ENCODE measurements at regions not wholly inside any gene's neighbourhood (a gene's known extent, or its start where the extent isn't known, plus 50 kb on each side); places are given as distances from the start of the nearest gene placed in this dataset.

DNA sequence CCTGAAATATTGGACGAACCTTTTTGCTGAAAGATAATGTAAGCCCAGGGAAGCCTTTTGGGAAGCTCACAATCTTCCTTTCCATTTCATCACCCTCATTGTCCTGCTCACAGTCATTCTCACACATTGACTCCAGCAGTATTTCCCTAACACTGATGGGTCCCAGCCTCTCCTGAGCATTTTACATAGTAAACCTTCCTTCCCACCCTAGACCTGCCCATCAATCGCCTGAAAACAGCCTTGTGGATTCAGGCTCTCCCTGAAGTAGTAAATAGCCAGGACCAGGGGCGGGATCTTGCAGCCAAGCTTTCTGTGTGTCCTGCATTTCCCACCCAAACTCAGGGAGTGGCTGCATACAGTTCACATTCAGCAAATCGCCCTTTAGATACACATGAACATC, 149.9 kb downstream of the CYRIA start:
- intact Hi-C loops (cut with DNase I, micrococcal nuclease) = loop anchor here in 1 of 2 donors (10.0 kb wide), 1 partner anchor 581 kb away; no protein-coding TSS in a partner anchor
- ATAC-seq (no peak), DNase-seq (no peak)

DNA sequence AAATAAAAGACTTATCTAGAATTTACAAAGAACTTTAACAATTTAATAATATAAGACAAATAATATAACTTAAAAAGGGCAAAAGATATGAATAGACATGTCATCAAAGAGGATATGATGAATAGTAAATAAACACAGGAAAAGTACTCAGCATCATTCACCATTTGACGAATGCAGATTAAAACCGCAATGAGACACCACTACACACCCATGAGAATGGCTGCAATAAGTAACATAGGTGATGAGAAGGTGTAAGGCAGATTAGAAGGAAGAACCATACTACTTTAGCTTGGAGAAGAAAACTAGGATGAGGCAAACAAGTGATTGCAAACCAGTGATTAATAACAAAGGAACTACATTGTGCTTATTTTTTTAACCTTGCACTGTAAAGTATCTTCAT, 152.0 kb downstream of the CYRIA start:
- DNase-seq = no peak
- no peak for ATAC-seq
- intact Hi-C loops (cut with DNase I, micrococcal nuclease) = loop anchor here in 1 of 2 donors (10.0 kb wide), 1 partner anchor 579 kb away; no protein-coding TSS in a partner anchor

DNA sequence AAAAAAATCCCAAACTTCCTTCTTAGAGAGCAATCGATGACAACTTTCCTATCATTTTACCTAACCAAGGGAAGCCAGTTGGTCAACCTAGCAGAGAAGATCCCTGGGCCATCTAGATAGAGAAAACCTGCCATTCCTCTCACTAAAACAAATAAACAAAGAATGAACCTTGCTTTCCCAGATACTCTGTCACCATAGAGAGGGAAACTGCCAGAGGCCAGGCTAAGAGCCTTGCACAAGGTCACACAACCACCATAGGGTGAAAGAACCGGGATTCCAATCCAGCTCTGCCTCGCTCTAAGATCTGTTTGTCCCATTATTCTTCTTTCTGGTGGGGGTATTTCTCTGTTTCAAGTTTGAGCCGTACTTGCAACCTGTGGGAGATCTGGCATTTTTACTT, 154.6 kb downstream of the CYRIA start:
- no peak for ATAC-seq
- intact Hi-C loops (cut with DNase I, micrococcal nuclease) = loop anchor here in 1 of 2 donors (10.0 kb wide), 1 partner anchor 576 kb away; no protein-coding TSS in a partner anchor

GRCh38 chr2:16509042-16509441, 156.6 kb downstream of the CYRIA start:
- intact Hi-C loops (cut with DNase I, micrococcal nuclease) = loop anchor here in 1 of 2 donors (5.0 kb wide), 1 partner anchor 872 kb away; no protein-coding TSS in a partner anchor
- ATAC-seq = no peak
- no peak for DNase-seq

More for the DNA sequence above, 154.6 kb downstream of the CYRIA start:
- no peak for DNase-seq

DNA sequence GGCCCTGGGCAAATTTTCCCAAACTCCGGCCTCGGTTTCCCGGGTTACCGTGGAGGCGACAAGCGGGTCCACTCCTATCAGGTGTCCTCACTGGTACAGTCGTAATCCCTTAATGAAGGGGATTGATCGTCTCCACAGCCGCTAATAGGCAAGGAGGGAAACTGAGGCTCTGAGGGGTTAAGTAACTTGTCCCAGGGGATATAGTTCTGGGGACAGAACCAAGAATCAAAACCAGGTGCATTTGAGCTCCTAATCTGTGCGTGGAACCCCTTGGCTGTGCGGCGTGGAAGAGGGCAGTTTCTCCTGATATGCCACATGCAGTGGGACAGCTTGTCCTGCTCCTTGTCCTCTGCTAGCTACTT, 157.2 kb downstream of the CYRIA start:
- DNase-seq = no peak
- intact Hi-C loops (cut with DNase I, micrococcal nuclease) = loop anchor here in 1 of 2 donors (5.0 kb wide), 1 partner anchor 871 kb away; no protein-coding TSS in a partner anchor
- no peak for ATAC-seq

- ATAC-seq = peak; percentile 98
- intact Hi-C loops (cut with DNase I, micrococcal nuclease) = loop anchor here in 1 of 2 donors (5.0 kb wide), 1 partner anchor 871 kb away; no protein-coding TSS in a partner anchor
- DNase-seq = peak; percentile 27 to 55
Measured at GRCh38 chr2:16507655-16508489, 157.8 kb downstream of the CYRIA start.

GRCh38 chr2:16506366-16506765, 159.3 kb downstream of the CYRIA start:
- intact Hi-C loops (cut with DNase I, micrococcal nuclease) = loop anchor here in 1 of 2 donors (5.0 kb wide), 1 partner anchor 869 kb away; no protein-coding TSS in a partner anchor
- ATAC-seq = peak; percentile 46
- peak in 1 of 2 donors; percentile 7 for DNase-seq

DNA sequence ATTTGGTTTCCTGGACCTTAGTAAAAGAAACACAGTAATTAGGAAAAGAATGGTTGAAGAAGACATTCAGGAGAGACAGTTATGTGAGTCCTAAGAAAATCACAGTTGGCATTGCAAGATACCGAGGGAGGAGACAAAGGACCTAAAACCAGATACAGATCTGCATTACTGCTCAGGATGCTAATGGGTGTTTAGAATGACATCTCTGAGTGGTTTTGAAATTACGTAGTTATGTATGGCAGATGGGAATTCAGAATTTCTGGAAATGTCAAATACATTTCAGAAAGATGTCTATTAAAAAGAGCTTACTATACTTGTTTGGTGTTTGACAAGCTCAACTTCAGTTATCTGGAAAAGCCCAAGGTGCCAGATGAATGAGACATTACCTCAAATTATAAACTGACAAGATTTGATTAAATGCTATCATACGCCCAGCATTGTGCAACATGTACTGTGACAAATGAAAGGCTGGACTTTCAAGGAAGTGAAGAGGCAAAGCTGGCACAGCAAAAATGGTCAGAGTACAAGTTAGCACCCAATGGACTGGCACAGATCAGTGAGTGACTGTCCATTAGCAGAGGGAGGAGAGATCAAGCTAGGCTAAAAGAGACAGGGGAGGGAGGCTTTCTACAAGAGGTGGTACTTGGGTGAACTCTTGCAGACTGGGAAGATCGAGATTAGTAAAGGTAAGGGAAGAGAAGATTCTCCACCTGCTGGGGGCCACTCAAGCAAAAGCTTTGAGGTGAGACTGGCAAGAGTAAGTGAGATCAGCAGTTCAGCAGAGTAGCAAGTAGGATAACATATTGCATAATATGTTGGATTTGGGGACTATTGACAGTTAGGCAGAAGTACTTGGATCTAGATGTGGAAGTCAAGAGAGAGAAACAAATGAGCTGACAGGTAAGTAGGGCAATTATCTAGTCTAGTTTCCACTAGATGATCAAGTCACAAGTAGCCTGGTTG, 168.9 kb downstream of the CYRIA start:
- intact Hi-C loops (cut with DNase I, micrococcal nuclease) = no loop called here
- no peak for DNase-seq
- ATAC-seq = no peak

DNA sequence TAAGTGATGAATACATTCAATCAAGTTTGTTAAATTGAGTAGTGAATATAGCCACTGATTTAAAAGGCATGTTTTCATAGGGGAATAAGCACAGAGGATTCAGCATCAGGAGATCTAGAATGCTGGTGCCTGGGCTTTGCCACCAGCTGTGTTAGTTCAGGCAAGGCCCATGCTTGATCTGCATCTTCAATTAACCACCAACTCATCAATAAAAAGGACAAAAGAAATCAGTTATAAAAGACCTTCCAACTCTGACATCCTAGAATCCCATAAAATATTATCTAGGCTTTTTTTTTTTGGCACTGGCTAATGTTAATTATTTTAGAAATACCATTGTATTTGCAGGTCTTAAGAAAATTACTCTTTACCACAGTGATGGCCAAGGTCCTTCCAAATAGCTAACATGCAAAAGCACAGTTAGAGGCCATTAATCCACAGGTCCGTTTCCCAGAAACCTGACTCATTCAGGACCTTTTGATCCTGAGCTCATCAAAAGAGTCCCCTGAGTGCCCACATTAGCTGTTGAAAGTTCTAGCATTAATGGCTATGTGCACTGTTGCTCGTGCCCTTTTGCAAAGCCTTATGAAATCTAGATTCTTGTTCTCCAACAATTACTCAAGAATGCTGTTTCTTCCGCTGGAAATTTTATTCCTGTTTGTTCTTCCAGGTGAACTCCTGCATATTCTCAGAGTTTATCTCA, 170.0 kb downstream of the CYRIA start:
- ATAC-seq (no peak), DNase-seq (no peak)
- intact Hi-C loops (cut with DNase I, micrococcal nuclease) = no loop called here

DNA sequence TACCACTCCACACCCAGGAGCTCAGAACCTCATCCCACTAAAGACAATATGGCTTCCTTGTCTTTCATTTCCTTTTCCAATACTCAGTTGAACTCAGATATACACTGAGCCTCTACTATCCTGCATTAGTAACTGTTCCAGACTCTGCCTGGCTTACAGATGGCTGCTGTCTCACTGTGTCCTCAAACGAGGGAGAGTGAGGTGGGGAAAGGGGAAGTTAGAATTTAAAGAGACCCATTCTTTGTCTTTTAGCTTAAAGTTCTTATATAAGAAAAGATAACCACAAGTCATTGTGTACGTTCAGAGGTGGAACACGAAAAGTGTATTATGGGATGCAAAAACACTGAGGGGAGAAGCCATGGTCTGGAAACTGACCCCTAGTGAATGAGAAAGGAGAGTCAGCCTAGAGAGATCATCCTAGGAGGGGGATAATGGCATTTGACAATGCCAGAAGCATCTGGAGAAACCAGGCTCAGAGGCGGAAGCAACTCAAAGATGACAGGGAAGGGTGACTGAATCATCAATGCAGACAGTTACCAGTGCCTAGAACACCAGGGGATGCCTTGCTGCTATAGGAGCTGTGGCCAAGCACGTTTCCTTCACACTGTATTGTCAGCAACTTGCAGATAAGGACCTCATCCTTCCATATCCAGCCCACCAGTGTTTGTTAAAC, 170.7 kb downstream of the CYRIA start:
- no peak for DNase-seq
- intact Hi-C loops (cut with DNase I, micrococcal nuclease) = no loop called here
- no peak for ATAC-seq

DNA sequence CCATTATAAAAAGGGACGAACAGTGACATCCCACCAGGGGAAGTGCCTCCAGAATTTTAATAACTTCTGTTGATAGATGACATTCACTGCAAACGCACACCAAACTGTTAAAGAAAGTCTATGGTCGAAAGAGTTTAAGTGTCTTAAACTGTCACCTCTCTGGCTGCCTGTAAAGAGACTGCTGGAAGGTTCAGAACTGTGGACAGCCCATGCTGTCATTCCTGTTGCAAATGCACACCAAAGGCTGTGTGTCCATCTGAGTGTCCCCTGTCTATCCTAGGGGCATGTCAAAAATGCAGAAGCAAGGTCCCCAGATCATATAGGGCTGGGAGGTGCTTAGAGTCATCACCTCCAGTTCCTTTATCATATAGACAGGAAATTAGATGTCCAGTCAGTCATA, 171.8 kb downstream of the CYRIA start:
- ATAC-seq (no peak), DNase-seq (no peak)
- intact Hi-C loops (cut with DNase I, micrococcal nuclease) = no loop called here

DNA sequence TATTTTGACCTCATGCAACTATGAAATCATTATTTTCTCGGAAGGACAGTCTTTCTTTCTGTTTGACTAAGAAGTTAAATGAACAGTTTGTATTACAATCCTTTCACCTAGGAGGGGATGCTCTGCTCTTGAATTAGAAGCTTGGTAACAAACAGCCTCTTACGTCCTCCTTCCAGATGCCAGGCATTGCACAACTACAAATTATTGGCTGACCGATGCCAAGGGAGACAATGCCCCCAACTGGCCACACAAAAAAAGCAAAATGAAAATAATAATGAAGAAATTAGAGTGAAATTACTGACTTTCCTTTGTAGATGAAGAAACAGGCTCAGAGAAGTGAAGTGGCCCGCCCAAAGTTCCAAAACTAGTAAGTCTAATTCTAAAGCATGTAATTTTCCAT, 177.9 kb downstream of the CYRIA start:
- intact Hi-C loops (cut with DNase I, micrococcal nuclease) = no loop called here
- DNase-seq = no peak
- ATAC-seq = peak; percentile 34

DNA sequence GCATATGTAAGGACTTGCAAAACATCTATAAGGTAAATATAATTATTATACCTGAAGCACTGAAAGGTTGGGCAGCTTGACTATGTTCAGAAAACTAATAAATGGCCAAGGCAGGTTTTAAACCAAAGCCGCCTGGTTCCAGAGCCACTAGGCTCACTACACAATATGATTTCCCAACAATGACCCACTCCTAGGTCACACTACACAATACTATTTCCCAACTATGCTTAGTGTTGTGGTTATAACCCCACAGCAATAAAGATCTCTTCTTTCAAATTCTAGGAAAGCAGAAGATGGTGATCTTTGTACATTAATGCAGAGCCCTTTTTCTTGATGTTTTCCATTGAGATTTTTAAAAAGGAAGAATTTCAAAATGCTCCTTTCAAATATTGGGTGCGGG, 180.4 kb downstream of the CYRIA start:
- ATAC-seq (no peak), DNase-seq (no peak)
- intact Hi-C loops (cut with DNase I, micrococcal nuclease) = no loop called here

- intact Hi-C loops (cut with DNase I, micrococcal nuclease) = no loop called here
- no peak for DNase-seq
- no peak for ATAC-seq
Measured at GRCh38 chr2:16482460-16482859, 183.2 kb downstream of the CYRIA start.

DNA sequence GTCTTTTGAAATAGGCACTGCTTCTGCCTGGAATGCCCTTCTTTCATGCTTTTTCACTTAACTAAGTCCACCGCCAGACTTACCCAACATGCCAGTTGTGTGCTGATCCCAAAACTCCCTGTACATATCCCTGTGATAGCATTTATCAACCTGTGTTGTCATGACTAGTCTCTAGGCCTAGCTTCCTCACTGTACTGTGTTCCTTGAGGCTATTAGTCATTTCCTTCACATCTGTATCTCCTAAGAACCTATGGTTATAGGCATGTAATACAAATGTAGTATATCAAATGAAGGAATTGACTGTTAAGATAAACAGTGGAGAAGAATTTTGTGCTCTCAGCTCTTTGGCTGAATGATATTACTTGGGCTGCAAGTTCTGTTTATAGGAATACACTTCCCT, 184.3 kb downstream of the CYRIA start:
- intact Hi-C loops (cut with DNase I, micrococcal nuclease) = no loop called here
- DNase-seq = no peak
- ATAC-seq = no peak

DNA sequence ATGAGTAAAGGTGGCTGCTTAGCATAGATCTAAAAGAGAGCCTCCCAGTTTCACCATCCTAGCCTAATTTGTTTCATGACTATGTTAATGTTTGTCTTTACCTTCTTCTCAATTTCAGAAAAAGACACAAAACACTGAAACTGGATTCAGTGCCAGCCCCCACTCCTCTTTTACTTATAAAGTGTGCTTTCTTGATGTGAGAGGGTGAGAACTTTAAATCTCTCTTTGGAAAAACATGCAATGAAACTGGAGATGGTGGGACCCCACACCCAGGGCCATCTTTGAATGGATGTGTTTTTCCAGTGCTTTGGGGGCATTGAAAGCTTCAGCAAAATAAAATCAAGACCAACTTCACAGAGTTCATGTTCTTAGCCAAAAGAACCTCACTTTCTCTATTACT, 185.9 kb downstream of the CYRIA start:
- DNase-seq = no peak
- intact Hi-C loops (cut with DNase I, micrococcal nuclease) = no loop called here
- ATAC-seq = no peak

- no peak for DNase-seq
- intact Hi-C loops (cut with DNase I, micrococcal nuclease) = no loop called here
- no peak for ATAC-seq
Measured at GRCh38 chr2:16478434-16479210, 187.0 kb downstream of the CYRIA start.

- DNase-seq (no peak), ATAC-seq (no peak)
- intact Hi-C loops (cut with DNase I, micrococcal nuclease) = no loop called here
Measured at GRCh38 chr2:16477648-16478047, 188.0 kb downstream of the CYRIA start.

All from left colon (tissue), 2 donors.